ENCODE measurements at regions not wholly inside any gene's neighbourhood (a gene's known extent, or its start where the extent isn't known, plus 50 kb on each side); places are given as distances from the start of the nearest gene placed in this dataset.
"Not testable (repeated sequence)": the region's sequence is repeated elsewhere in the genome, so short reads cannot be mapped to it uniquely, and the experiment has no call there.

GRCh38 chr14:101084436-101084826 lies 180.9 kb upstream of the RTL1 start:
- DNase-seq (ENCODE audit: low spot score) = no peak
- no peak for TF ChIP-seq CTCF (IDR thresholded peaks at IDR 0.05; ENCODE audit: extremely low read depth, missing control alignments)

GRCh38 chr14:101086926-101087325 lies 183.4 kb upstream of the RTL1 start:
- no peak for DNase-seq (ENCODE audit: low spot score)
- no peak for TF ChIP-seq CTCF (IDR thresholded peaks at IDR 0.05; ENCODE audit: extremely low read depth, missing control alignments)

- no peak for DNase-seq (ENCODE audit: low spot score)
- no peak for TF ChIP-seq CTCF (IDR thresholded peaks at IDR 0.05; ENCODE audit: extremely low read depth, missing control alignments)
These were observed 184.3 kb upstream of the RTL1 start for GRCh38 chr14:101087614-101088394.

- DNase-seq (ENCODE audit: low spot score) = no peak
- TF ChIP-seq CTCF (IDR thresholded peaks at IDR 0.05; ENCODE audit: extremely low read depth, missing control alignments) = no peak
These were observed 184.8 kb upstream of the RTL1 start for GRCh38 chr14:101088395-101088667.

- no peak for DNase-seq (ENCODE audit: low spot score)
- TF ChIP-seq CTCF (IDR thresholded peaks at IDR 0.05; ENCODE audit: extremely low read depth, missing control alignments) = no peak
These were observed 185.2 kb upstream of the RTL1 start for GRCh38 chr14:101088714-101089113.

- not testable (repeated sequence) for DNase-seq (ENCODE audit: low spot score)
These were observed 187.0 kb upstream of the RTL1 start for GRCh38 chr14:101090478-101090877.

- DNase-seq (ENCODE audit: low spot score) = no peak
- TF ChIP-seq CTCF (IDR thresholded peaks at IDR 0.05; ENCODE audit: extremely low read depth, missing control alignments) = no peak
These were observed 187.5 kb upstream of the RTL1 start for GRCh38 chr14:101090976-101091375.

- DNase-seq (ENCODE audit: low spot score) = not testable (repeated sequence)
These were observed 191.4 kb upstream of the RTL1 start for GRCh38 chr14:101094916-101095315.

Measured in GM20000 (cell line).